Stimulated activated naive CD8-positive, alpha-beta T cell treated with anti-CD3 and anti-CD28 coated beads, Interleukin-15, Interleukin-2, amounts not matched to agents 100 U/mL and 50 U/mL, for 24 hours (primary cell): ENCODE measurements at regions not wholly inside any gene's neighbourhood (a gene's known extent, or its start where the extent isn't known, plus 50 kb on each side); places are given as distances from the start of the nearest gene placed in this dataset.
"Not testable (repeated sequence)": the region's sequence is repeated elsewhere in the genome, so short reads cannot be mapped to it uniquely, and the experiment has no call there.

Source experiments
- ATAC-seq: fragments of 150-1000 bp; cut with Tn5 transposase; one replicate; pipeline ENCODE4 v1.10.0; 2021
- DNase-seq: peaks from one replicate; pipeline ENCODE4 v3.0.0; 2021

GRCh38 chr13:65679240-65679639 is 1550.9 kb downstream of the PCDH9 start:
- ATAC-seq = no peak
- no peak for DNase-seq

- DNase-seq (no peak), ATAC-seq (no peak)
These were observed 1552.2 kb downstream of the PCDH9 start for GRCh38 chr13:65677906-65678305.

GRCh38 chr13:65675383-65675782 is 1554.8 kb downstream of the PCDH9 start:
- not testable (repeated sequence) for ATAC-seq, DNase-seq

GRCh38 chr13:65670014-65670625 is 1560.0 kb downstream of the PCDH9 start:
- DNase-seq = no peak
- no peak for ATAC-seq

GRCh38 chr13:65660731-65661130 is 1569.4 kb downstream of the PCDH9 start:
- ATAC-seq = no peak
- no peak for DNase-seq

GRCh38 chr13:65656740-65657329 is 1573.3 kb downstream of the PCDH9 start:
- no peak for DNase-seq
- no peak for ATAC-seq

GRCh38 chr13:65653613-65654012 is 1576.5 kb downstream of the PCDH9 start:
- ATAC-seq = no peak
- no peak for DNase-seq

- ATAC-seq = no peak
- no peak for DNase-seq
These were observed 1579.8 kb downstream of the PCDH9 start for GRCh38 chr13:65650321-65650720.

- no peak for DNase-seq
These were observed 1587.1 kb downstream of the PCDH9 start for GRCh38 chr13:65642996-65643395.

GRCh38 chr13:65642301-65642700 is 1587.8 kb downstream of the PCDH9 start:
- no peak for ATAC-seq
- no peak for DNase-seq

More at GRCh38 chr13:65642996-65643395, 1587.1 kb downstream of the PCDH9 start:
- ATAC-seq = no peak

- ATAC-seq = no peak
- no peak for DNase-seq
These were observed 1591.5 kb downstream of the PCDH9 start for GRCh38 chr13:65638572-65639168.

GRCh38 chr13:65633806-65634205 is 1596.3 kb downstream of the PCDH9 start:
- ATAC-seq = no peak
- DNase-seq = no peak

- DNase-seq (no peak), ATAC-seq (no peak)
These were observed 1599.1 kb downstream of the PCDH9 start for GRCh38 chr13:65631078-65631477.

- DNase-seq (no peak), ATAC-seq (no peak)
These were observed 1600.2 kb downstream of the PCDH9 start for GRCh38 chr13:65629926-65630325.

- no peak for ATAC-seq
- DNase-seq = no peak
These were observed 1607.0 kb downstream of the PCDH9 start for GRCh38 chr13:65623148-65623547.

GRCh38 chr13:65615506-65615905 is 1614.6 kb downstream of the PCDH9 start:
- DNase-seq = no peak
- ATAC-seq = no peak

- DNase-seq = no peak
These were observed 1617.1 kb downstream of the PCDH9 start for GRCh38 chr13:65613004-65613403.

GRCh38 chr13:65609350-65609749 is 1620.8 kb downstream of the PCDH9 start:
- no peak for ATAC-seq
- no peak for DNase-seq

More at GRCh38 chr13:65613004-65613403, 1617.1 kb downstream of the PCDH9 start:
- no peak for ATAC-seq

- ATAC-seq (no peak), DNase-seq (no peak)
These were observed 1623.5 kb downstream of the PCDH9 start for GRCh38 chr13:65606622-65607021.

- ATAC-seq (no peak), DNase-seq (no peak)
These were observed 1624.7 kb downstream of the PCDH9 start for GRCh38 chr13:65605396-65605795.

- no peak for DNase-seq
- no peak for ATAC-seq
These were observed 1627.0 kb downstream of the PCDH9 start for GRCh38 chr13:65603160-65603559.

- ATAC-seq (no peak), DNase-seq (no peak)
These were observed 1628.3 kb downstream of the PCDH9 start for GRCh38 chr13:65601855-65602254.

- ATAC-seq (no peak), DNase-seq (no peak)
These were observed 1629.4 kb downstream of the PCDH9 start for GRCh38 chr13:65600702-65601101.
